ENCODE measurements at regions not wholly inside any gene's neighbourhood (a gene's known extent, or its start where the extent isn't known, plus 50 kb on each side); places are given as distances from the start of the nearest gene placed in this dataset.
A peak's percentile ranks its signal among the peaks of the same experiment; 100 is the strongest.

GRCh38 chr14:93870377-93870776 is 56.8 kb upstream of the FAM181A start:
- H3K27ac ChIP-seq = no peak overlapping the region
- DNase-seq = no peak
- no peak overlapping the region for H3K4me3 ChIP-seq
- no peaks in the 10 kb centered on the region for H3K36me3 ChIP-seq
- H3K4me1 ChIP-seq = no peaks in the 10 kb centered on the region
- H3K27me3 ChIP-seq = no peaks in the 10 kb centered on the region
- no peaks in the 10 kb centered on the region for H3K9me3 ChIP-seq (replicated peaks)

GRCh38 chr14:93869427-93869826 is 57.7 kb upstream of the FAM181A start:
- H3K27ac ChIP-seq = no peak overlapping the region
- no peak overlapping the region for H3K4me3 ChIP-seq
- H3K36me3 ChIP-seq = no peaks in the 10 kb centered on the region
- no peaks in the 10 kb centered on the region for H3K9me3 ChIP-seq (replicated peaks)
- H3K27me3 ChIP-seq = no peaks in the 10 kb centered on the region
- DNase-seq = no peak
- H3K4me1 ChIP-seq = no peaks in the 10 kb centered on the region

GRCh38 chr14:93868165-93868564 is 59.0 kb upstream of the FAM181A start:
- H3K4me1 ChIP-seq = no peaks in the 10 kb centered on the region
- no peaks in the 10 kb centered on the region for H3K36me3 ChIP-seq
- no peak overlapping the region for H3K4me3 ChIP-seq
- no peaks in the 10 kb centered on the region for H3K27me3 ChIP-seq
- DNase-seq = no peak
- H3K27ac ChIP-seq = no peak overlapping the region
- no peaks in the 10 kb centered on the region for H3K9me3 ChIP-seq (replicated peaks)

- Histone ChIP-seq H3K27ac (no peak overlapping the region), H3K4me3 (no peak overlapping the region), H3K27me3 (no peaks in the 10 kb centered on the region), H3K9me3 (replicated peaks) (no peaks in the 10 kb centered on the region), H3K4me1 (peaks cover 2% of the 10 kb centered on the region; the same call in 1 of the 2 replicates), H3K36me3 (no peaks in the 10 kb centered on the region)
- no peak for DNase-seq
Measured at GRCh38 chr14:93862265-93862664, 64.9 kb upstream of the FAM181A start.

GRCh38 chr14:93861836-93862235 is 65.3 kb upstream of the FAM181A start:
- peaks cover 2% of the 10 kb centered on the region; the same call in 1 of the 2 replicates for H3K4me1 ChIP-seq
- no peak for DNase-seq
- H3K27ac ChIP-seq = no peak overlapping the region
- H3K9me3 ChIP-seq (replicated peaks) = no peaks in the 10 kb centered on the region
- no peaks in the 10 kb centered on the region for H3K27me3 ChIP-seq
- H3K36me3 ChIP-seq = no peaks in the 10 kb centered on the region
- no peak overlapping the region for H3K4me3 ChIP-seq

- H3K36me3 ChIP-seq = no peaks in the 10 kb centered on the region
- H3K4me3 ChIP-seq = no peak overlapping the region
- no peaks in the 10 kb centered on the region for H3K27me3 ChIP-seq
- no peaks in the 10 kb centered on the region for H3K9me3 ChIP-seq (replicated peaks)
- H3K4me1 ChIP-seq = peaks cover 2% of the 10 kb centered on the region; the same call in 1 of the 2 replicates
- no peak overlapping the region for H3K27ac ChIP-seq
- DNase-seq = peak; percentile 77 to 85
Measured at GRCh38 chr14:93859957-93860356, 67.2 kb upstream of the FAM181A start.

GRCh38 chr14:93858896-93859295 is 68.2 kb upstream of the FAM181A start:
- peaks cover 2% of the 10 kb centered on the region; the same call in 1 of the 2 replicates for H3K4me1 ChIP-seq
- H3K36me3 ChIP-seq = no peaks in the 10 kb centered on the region

GRCh38 chr14:93857500-93858283 is 69.4 kb upstream of the PRIMA1 start:
- H3K36me3 ChIP-seq = no peaks in the 10 kb centered on the region
- no peaks in the 10 kb centered on the region for H3K27me3 ChIP-seq
- H3K4me3 ChIP-seq = no peak overlapping the region
- no peak overlapping the region for H3K27ac ChIP-seq
- DNase-seq = peak in 1 of 2 experiments; percentile 6
- H3K9me3 ChIP-seq (replicated peaks) = no peaks in the 10 kb centered on the region
- peaks cover 2% of the 10 kb centered on the region; the same call in 1 of the 2 replicates for H3K4me1 ChIP-seq

More at GRCh38 chr14:93858896-93859295, 68.2 kb upstream of the FAM181A start:
- H3K4me3 ChIP-seq = no peak overlapping the region
- no peaks in the 10 kb centered on the region for H3K9me3 ChIP-seq (replicated peaks)
- H3K27me3 ChIP-seq = no peaks in the 10 kb centered on the region
- no peak overlapping the region for H3K27ac ChIP-seq
- no peak for DNase-seq

GRCh38 chr14:93857081-93857480 is 68.8 kb upstream of the PRIMA1 start:
- DNase-seq = peak in 1 of 2 experiments; percentile 36

GRCh38 chr14:93855737-93856136 is 67.5 kb upstream of the PRIMA1 start:
- Histone ChIP-seq H3K27ac (no peak overlapping the region), H3K4me3 (no peak overlapping the region), H3K36me3 (no peaks in the 10 kb centered on the region), H3K9me3 (replicated peaks) (no peaks in the 10 kb centered on the region), H3K4me1 (peaks cover 2% of the 10 kb centered on the region; the same call in 1 of the 2 replicates), H3K27me3 (no peaks in the 10 kb centered on the region)
- no peak for DNase-seq

More at GRCh38 chr14:93857081-93857480, 68.8 kb upstream of the PRIMA1 start:
- no peaks in the 10 kb centered on the region for H3K27me3 ChIP-seq
- H3K36me3 ChIP-seq = no peaks in the 10 kb centered on the region
- peaks cover 2% of the 10 kb centered on the region; the same call in 1 of the 2 replicates for H3K4me1 ChIP-seq
- H3K27ac ChIP-seq = no peak overlapping the region
- no peak overlapping the region for H3K4me3 ChIP-seq
- no peaks in the 10 kb centered on the region for H3K9me3 ChIP-seq (replicated peaks)

GRCh38 chr14:93847473-93847872 is 59.2 kb upstream of the PRIMA1 start:
- no peak overlapping the region for H3K27ac ChIP-seq
- DNase-seq = no peak
- H3K4me1 ChIP-seq = no peaks in the 10 kb centered on the region
- no peaks in the 10 kb centered on the region for H3K36me3 ChIP-seq
- 0 out of 2 replicates have a peak, but pooled peaks cover 5% of the 10 kb centered on the region for H3K27me3 ChIP-seq
- no peak overlapping the region for H3K4me3 ChIP-seq
- H3K9me3 ChIP-seq (replicated peaks) = no peaks in the 10 kb centered on the region

- Histone ChIP-seq H3K36me3 (no peaks in the 10 kb centered on the region), H3K9me3 (replicated peaks) (no peaks in the 10 kb centered on the region), H3K4me1 (no peaks in the 10 kb centered on the region), H3K4me3 (no peak overlapping the region), H3K27me3 (no peaks in the 10 kb centered on the region), H3K27ac (no peak overlapping the region)
- DNase-seq = no peak
Measured at GRCh38 chr14:93838238-93838637, 50.0 kb upstream of the PRIMA1 start.

All from SJCRH30 (cell line).